ENCODE measurements at regions not wholly inside any gene's neighbourhood (a gene's known extent, or its start where the extent isn't known, plus 50 kb on each side); places are given as distances from the start of the nearest gene placed in this dataset.

DNA sequence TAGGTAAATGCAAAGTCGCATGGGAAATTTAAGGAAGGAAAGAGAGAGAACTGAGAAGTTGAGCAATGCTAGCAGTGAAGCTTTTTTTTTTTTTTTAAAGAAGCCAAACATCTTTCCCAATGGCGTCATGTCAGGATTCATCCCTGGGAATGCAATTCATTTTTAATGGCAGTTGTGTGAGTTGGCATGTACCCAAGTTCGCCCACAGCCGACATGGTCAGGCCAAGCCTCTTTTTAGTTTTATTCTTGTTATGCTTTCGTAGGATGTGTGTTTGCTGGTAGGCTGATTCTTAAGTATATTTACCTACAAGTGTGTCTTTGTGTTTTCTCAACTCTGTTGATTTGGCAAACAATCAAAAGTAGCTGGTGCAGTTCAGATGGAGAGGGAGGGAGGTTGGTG lies 127.6 kb upstream of the ITGA6 start:
- Mint-ChIP-seq H3K27ac (ENCODE audit: low read depth, unreplicated experiment) (peak overlapping the region; percentile 68), H3K9me3 (ENCODE audit: unreplicated experiment) (no peaks in the 10 kb centered on the region), H3K27me3 (ENCODE audit: insufficient read depth, unreplicated experiment) (no peaks in the 10 kb centered on the region), H3K4me3 (ENCODE audit: unreplicated experiment) (peak overlapping the region; percentile 61), H3K4me1 (ENCODE audit: insufficient read depth, unreplicated experiment) (peaks cover 26% of the 10 kb centered on the region), H3K36me3 (ENCODE audit: insufficient read depth, unreplicated experiment) (peaks cover 6% of the 10 kb centered on the region)
- TF ChIP-seq CTCF (IDR thresholded peaks at IDR 0.05; ENCODE audit: unreplicated experiment), result no peak
- intact Hi-C loops (cut with micrococcal nuclease), result no loop called here
- peak; percentile 94 for DNase-seq (ENCODE audit: unreplicated experiment)
- CTCF ChIA-PET, result interaction anchor here (0.6 to 3.0 kb wide), 3 partner anchors 96 to 162 kb away, joined by 3 to 15 read pairs (median 3); no protein-coding TSS in a partner anchor
- POLR2A ChIA-PET, result interaction anchor here (0.5 to 2.5 kb wide), 16 partner anchors 14 to 1713 kb away, joined by 3 to 12 read pairs (median 6); partner anchors contain the start of gene ITGA6
- BruUV-seq (replicated peaks), result no TSS peak

DNA sequence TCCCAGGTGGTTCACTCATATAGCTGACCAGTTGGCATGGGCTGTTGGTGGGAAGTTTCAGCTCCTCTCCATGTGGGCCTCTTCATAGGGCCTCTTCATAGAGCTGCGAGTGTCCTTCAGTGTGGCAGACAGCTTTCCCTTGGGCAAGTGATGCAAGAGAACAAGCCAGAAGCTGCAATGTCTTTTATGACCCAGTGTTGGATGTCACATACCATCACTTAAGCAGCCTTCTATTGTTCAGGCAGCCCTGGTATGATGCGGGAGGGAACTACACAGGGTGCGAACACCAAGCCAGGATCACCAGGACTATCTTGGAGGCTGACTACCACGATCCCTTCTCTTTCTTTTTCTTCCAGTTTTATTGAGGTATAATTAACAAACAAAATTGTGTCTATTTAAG lies 126.5 kb upstream of the ITGA6 start:
- intact Hi-C loops (cut with micrococcal nuclease), result no loop called here
- no peak overlapping the region for H3K4me3 Mint-ChIP-seq (ENCODE audit: unreplicated experiment)
- no peak overlapping the region for H3K27ac Mint-ChIP-seq (ENCODE audit: low read depth, unreplicated experiment)

GRCh38 chr2:172305066-172305465 lies 122.3 kb upstream of the ITGA6 start:
- intact Hi-C loops (cut with micrococcal nuclease), result no loop called here
- TF ChIP-seq CTCF (IDR thresholded peaks at IDR 0.05; ENCODE audit: unreplicated experiment), result no peak
- CTCF ChIA-PET, result no interaction called here

More for the DNA sequence above, 126.5 kb upstream of the ITGA6 start:
- no peak for TF ChIP-seq CTCF (IDR thresholded peaks at IDR 0.05; ENCODE audit: unreplicated experiment)
- no peak for DNase-seq (ENCODE audit: unreplicated experiment)
- H3K4me1 Mint-ChIP-seq (ENCODE audit: insufficient read depth, unreplicated experiment), result peaks cover 25% of the 10 kb centered on the region
- CTCF ChIA-PET, result interaction anchor here (0.9 to 3.0 kb wide), 2 partner anchors 95 to 161 kb away, joined by 3 to 15 read pairs; no protein-coding TSS in a partner anchor
- no peaks in the 10 kb centered on the region for H3K9me3 Mint-ChIP-seq (ENCODE audit: unreplicated experiment)
- POLR2A ChIA-PET, result interaction anchor here (1.1 to 2.5 kb wide), 4 partner anchors 13 to 165 kb away, joined by 3 to 9 read pairs (median 6); partner anchors contain the start of gene ITGA6
- H3K27me3 Mint-ChIP-seq (ENCODE audit: insufficient read depth, unreplicated experiment), result no peaks in the 10 kb centered on the region
- BruUV-seq (replicated peaks), result no TSS peak
- H3K36me3 Mint-ChIP-seq (ENCODE audit: insufficient read depth, unreplicated experiment), result peaks cover 6% of the 10 kb centered on the region

GRCh38 chr2:172307800-172308199 lies 119.6 kb upstream of the ITGA6 start:
- H3K9me3 Mint-ChIP-seq (ENCODE audit: unreplicated experiment), result no peaks in the 10 kb centered on the region
- peaks cover 5% of the 10 kb centered on the region for H3K36me3 Mint-ChIP-seq (ENCODE audit: insufficient read depth, unreplicated experiment)
- intact Hi-C loops (cut with micrococcal nuclease), result no loop called here
- no peak for TF ChIP-seq CTCF (IDR thresholded peaks at IDR 0.05; ENCODE audit: unreplicated experiment)
- ChIA-PET CTCF (interaction anchor here (1.4 kb wide), 1 partner anchor 122 kb away, joined by 5 read pairs; no protein-coding TSS in a partner anchor), POLR2A (interaction anchor here (0.5 kb wide), 1 partner anchor 12 kb away, joined by 3 read pairs; no protein-coding TSS in a partner anchor)
- no TSS peak for BruUV-seq (replicated peaks)
- DNase-seq (ENCODE audit: unreplicated experiment), result peak; percentile 63
- H3K27ac Mint-ChIP-seq (ENCODE audit: low read depth, unreplicated experiment), result no peak overlapping the region
- no peaks in the 10 kb centered on the region for H3K27me3 Mint-ChIP-seq (ENCODE audit: insufficient read depth, unreplicated experiment)
- H3K4me1 Mint-ChIP-seq (ENCODE audit: insufficient read depth, unreplicated experiment), result peaks cover 5% of the 10 kb centered on the region
- H3K4me3 Mint-ChIP-seq (ENCODE audit: unreplicated experiment), result no peak overlapping the region

More at GRCh38 chr2:172305066-172305465, 122.3 kb upstream of the ITGA6 start:
- DNase-seq (ENCODE audit: unreplicated experiment), result no peak
- BruUV-seq (replicated peaks), result no TSS peak
- peaks cover 12% of the 10 kb centered on the region for H3K4me1 Mint-ChIP-seq (ENCODE audit: insufficient read depth, unreplicated experiment)
- H3K27ac Mint-ChIP-seq (ENCODE audit: low read depth, unreplicated experiment), result no peak overlapping the region
- POLR2A ChIA-PET, result no interaction called here
- H3K36me3 Mint-ChIP-seq (ENCODE audit: insufficient read depth, unreplicated experiment), result peaks cover 11% of the 10 kb centered on the region
- no peaks in the 10 kb centered on the region for H3K9me3 Mint-ChIP-seq (ENCODE audit: unreplicated experiment)
- no peaks in the 10 kb centered on the region for H3K27me3 Mint-ChIP-seq (ENCODE audit: insufficient read depth, unreplicated experiment)
- H3K4me3 Mint-ChIP-seq (ENCODE audit: unreplicated experiment), result no peak overlapping the region

Data from MCF 10A (cell line).